ENCODE measurements at regions not wholly inside any gene's neighbourhood (a gene's known extent, or its start where the extent isn't known, plus 50 kb on each side); places are given as distances from the start of the nearest gene placed in this dataset.

GRCh38 chr12:107597695-107598410 lies 87.7 kb upstream of the PWP1 start:
- Histone ChIP-seq H2BK5ac (ENCODE audit: low read depth, low read length) (no peak overlapping the region), H3K4me2 (ENCODE audit: insufficient read depth in 1 of 2, low read depth in 2 of 2, low read length in 2 of 2) (no peak overlapping the region), H4K20me1 (replicated peaks in 1 of 2; ENCODE audit: control insufficient read depth in 1 of 2, insufficient read depth in 2 of 2, low read length in 2 of 2) (no peaks in the 10 kb centered on the region), H3K9ac (replicated peaks in 1 of 4; ENCODE audit: extremely low read depth in 1 of 4, low read depth in 3 of 4, low read length in 3 of 4) (no peak overlapping the region), H3K14ac (ENCODE audit: insufficient read length) (no peak overlapping the region), H3K36me3 (ENCODE audit: control insufficient read depth in 2 of 4, insufficient read depth in 4 of 4, low read length in 3 of 4) (no peaks in the 10 kb centered on the region), H3K4me3 (ENCODE audit: extremely low read depth in 1 of 4, insufficient read depth in 2 of 4, low read depth in 3 of 4, low read length in 4 of 4) (no peak overlapping the region), H2AFZ (ENCODE audit: low read length) (no peak overlapping the region), H3K79me2 (ENCODE audit: control insufficient read depth in 1 of 2, insufficient read depth in 2 of 2, low read length in 2 of 2) (no peaks in the 10 kb centered on the region), H2BK20ac (ENCODE audit: low read length) (no peak overlapping the region), H3K9me3 (ENCODE audit: insufficient read depth in 2 of 2, low read depth in 1 of 2, low read length in 1 of 2) (peaks cover 6% of the 10 kb centered on the region in 2 experiments; a peak in 3 of 4 replicates), H3K27ac (ENCODE audit: low read depth, low read length) (no peak overlapping the region), H2BK15ac (ENCODE audit: low read length) (no peak overlapping the region), H3K4me1 (replicated peaks in 1 of 4; ENCODE audit: control insufficient read depth in 3 of 4, insufficient read depth in 4 of 4, low read length in 3 of 4) (no peaks in the 10 kb centered on the region), H2AK5ac (ENCODE audit: low read depth, low read length) (no peak overlapping the region), H4K5ac (ENCODE audit: insufficient read length, low read depth, low read length) (no peak overlapping the region), H3K18ac (ENCODE audit: extremely low read depth, low read length) (no peak overlapping the region), H2BK12ac (ENCODE audit: low read depth, low read length) (no peak overlapping the region), H3K4ac (replicated peaks; ENCODE audit: insufficient read length, low read depth, low read length) (no peak overlapping the region), H3K56ac (replicated peaks; ENCODE audit: insufficient read length, low read depth, low read length) (no peak overlapping the region), H2BK120ac (replicated peaks; ENCODE audit: low read depth, low read length) (no peak overlapping the region), H3K27me3 (replicated peaks in 1 of 4; ENCODE audit: control insufficient read depth in 3 of 4, extremely low read depth in 1 of 4, insufficient read depth in 3 of 4, low read length in 3 of 4) (no peaks in the 10 kb centered on the region), H4K8ac (ENCODE audit: extremely low read depth, insufficient read depth, low read length) (no peak overlapping the region), H3K79me1 (ENCODE audit: low read depth, low read length) (no peaks in the 10 kb centered on the region), H4K91ac (replicated peaks; ENCODE audit: insufficient read length, low read length) (no peak overlapping the region), H3K23ac (ENCODE audit: insufficient read length) (no peak overlapping the region), H3K23me2 (ENCODE audit: low read depth, low read length) (no peaks in the 10 kb centered on the region)
- POLR2A ChIA-PET (ENCODE audit: partially characterized antibody) = interaction anchor here (0.6 kb wide), 1 partner anchor 13 kb away, joined by 4 read pairs; no protein-coding TSS in a partner anchor
- CTCF ChIA-PET (ENCODE audit: partially characterized antibody) = interaction anchor here (0.6 to 4.9 kb wide), 16 partner anchors 10 to 493 kb away, joined by 3 to 61 read pairs (median 4); no protein-coding TSS in a partner anchor
- no peak for DNase-seq (ENCODE audit: low read depth in 1 of 2, low spot score in 2 of 2)
- no peak for FAIRE-seq
- 89% methylated on average over 2 of the region's 2 CpGs; no CpG with 5 or more reads in 1 of the 2 experiments for WGBS, 2 experiments (ENCODE audit: extremely low coverage in 1 of 2, insufficient coverage in 1 of 2, insufficient read length in 1 of 2, insufficient replicate concordance in 2 of 2, low coverage in 1 of 2, low lambda C conversion rate in 2 of 2, missing lambda C conversion rate in 1 of 2)
- TF ChIP-seq TCF12 (IDR thresholded peaks at IDR 0.05; ENCODE audit: low read depth, low read length) (no peak), FOSL1 (IDR thresholded peaks at IDR 0.05; ENCODE audit: insufficient read depth, low read depth, low read length) (no peak), NRF1 (IDR thresholded peaks at IDR 0.05; ENCODE audit: low read depth, low read length) (no peak), CTCF (IDR thresholded peaks at IDR 0.05; ENCODE audit: control extremely low read depth in 1 of 3, insufficient read depth in 1 of 3, low read depth in 1 of 3, low read length in 3 of 3) (no peak), RBBP5 (IDR thresholded peaks at IDR 0.05; ENCODE audit: borderline replicate concordance, low read depth, low read length) (no peak), SUZ12 (IDR thresholded peaks at IDR 0.05; ENCODE audit: low read length) (no peak), ATF2 (IDR thresholded peaks at IDR 0.05; ENCODE audit: low read length) (no peak), CTBP2 (IDR thresholded peaks at IDR 0.05; ENCODE audit: borderline replicate concordance, insufficient read depth, insufficient read length, low read length) (no peak)

All from H1 (cell line).